HG03521 (cell line): ENCODE measurements at regions not wholly inside any gene's neighbourhood (a gene's known extent, or its start where the extent isn't known, plus 50 kb on each side); places are given as distances from the start of the nearest gene placed in this dataset.

Experiments
- ATAC-seq: cut with Tn5 transposase; IDR thresholded peaks from one replicate; pipeline ENCODE4 v1.9.1; 2021; ENCODE audit warnings: mild to moderate bottlenecking, moderate library complexity; ENCODE audit not compliant: unreplicated experiment

- ATAC-seq = no peak
Observed at GRCh38 chr6:15048367-15048766, 197.5 kb upstream of the JARID2 start.

GRCh38 chr6:15058200-15059061 is 187.4 kb upstream of the JARID2 start:
- no peak for ATAC-seq

- no peak for ATAC-seq
Observed at GRCh38 chr6:15061180-15061641, 184.7 kb upstream of the JARID2 start.

GRCh38 chr6:15061908-15062515 is 183.9 kb upstream of the JARID2 start:
- no peak for ATAC-seq

- no peak for ATAC-seq
Observed at GRCh38 chr6:15062516-15063252, 183.2 kb upstream of the JARID2 start.

GRCh38 chr6:15063253-15063853 is 182.5 kb upstream of the JARID2 start:
- ATAC-seq = no peak

- no peak for ATAC-seq
Observed at GRCh38 chr6:15065261-15065989, 180.4 kb upstream of the JARID2 start.

- no peak for ATAC-seq
Observed at GRCh38 chr6:15066089-15066758, 179.6 kb upstream of the JARID2 start.

- ATAC-seq = no peak
Observed at GRCh38 chr6:15073344-15073789, 172.5 kb upstream of the JARID2 start.

GRCh38 chr6:15073883-15074465 is 171.9 kb upstream of the JARID2 start:
- ATAC-seq = no peak

- ATAC-seq = no peak
Observed at GRCh38 chr6:15074806-15075205, 171.1 kb upstream of the JARID2 start.

- ATAC-seq = no peak
Observed at GRCh38 chr6:15076565-15076964, 169.3 kb upstream of the JARID2 start.

GRCh38 chr6:15077006-15077405 is 168.9 kb upstream of the JARID2 start:
- ATAC-seq = no peak

GRCh38 chr6:15077961-15078360 is 167.9 kb upstream of the JARID2 start:
- ATAC-seq = no peak

GRCh38 chr6:15079288-15079817 is 166.5 kb upstream of the JARID2 start:
- no peak for ATAC-seq

GRCh38 chr6:15080895-15081294 is 165.0 kb upstream of the JARID2 start:
- no peak for ATAC-seq

GRCh38 chr6:15081447-15081846 is 164.4 kb upstream of the JARID2 start:
- no peak for ATAC-seq

GRCh38 chr6:15082708-15083107 is 163.2 kb upstream of the JARID2 start:
- ATAC-seq = no peak
